ENCODE measurements at regions not wholly inside any gene's neighbourhood (a gene's known extent, or its start where the extent isn't known, plus 50 kb on each side); places are given as distances from the start of the nearest gene placed in this dataset.

GRCh38 chr4:119750048-119750447, 121.4 kb upstream of the PDE5A start:
- Histone ChIP-seq H3K27ac (ENCODE audit: low read length) (no peak overlapping the region), H3K27me3 (ENCODE audit: insufficient read depth, low read depth, low read length) (no peaks in the 10 kb centered on the region), H3K4me3 (ENCODE audit: low read length) (no peak overlapping the region), H3K4me2 (ENCODE audit: low read length) (no peak overlapping the region), H2AFZ (ENCODE audit: low read depth, low read length) (no peak overlapping the region), H3K9me3 (ENCODE audit: low read length) (no peaks in the 10 kb centered on the region), H3F3A (ENCODE audit: insufficient read depth, low read length, poor library complexity, severe bottlenecking) (no peaks in the 10 kb centered on the region), H4K20me1 (ENCODE audit: insufficient read depth) (no peaks in the 10 kb centered on the region), H3K9me2 (ENCODE audit: insufficient read depth, low read length) (no peaks in the 10 kb centered on the region), H3K9ac (ENCODE audit: low read length) (no peak overlapping the region), H3K36me3 (ENCODE audit: insufficient read depth, low read length) (no peaks in the 10 kb centered on the region), H3K79me2 (replicated peaks; ENCODE audit: insufficient read depth, low read length) (no peaks in the 10 kb centered on the region)
- TF ChIP-seq EP300 (conservative IDR thresholded peaks at IDR 0.05; ENCODE audit: poor library complexity, severe bottlenecking), result no peak
- TF ChIP-seq TAF1 (IDR thresholded peaks at IDR 0.05; ENCODE audit: low read depth), result no peak
- no peak for TF ChIP-seq RAD21 (conservative IDR thresholded peaks at IDR 0.05)
- TF ChIP-seq EZH2 (IDR thresholded peaks at IDR 0.05; ENCODE audit: borderline replicate concordance, insufficient read depth, low read length, poor library complexity, severe bottlenecking), result no peak
- TF ChIP-seq POLR2AphosphoS5 (IDR thresholded peaks at IDR 0.05), result no peak
- TF ChIP-seq MXI1 (conservative IDR thresholded peaks at IDR 0.05; ENCODE audit: poor library complexity, severe bottlenecking), result no peak
- TF ChIP-seq SMC3 (conservative IDR thresholded peaks at IDR 0.05; ENCODE audit: poor library complexity), result no peak
- no peak for TF ChIP-seq REST (IDR thresholded peaks at IDR 0.05; ENCODE audit: borderline replicate concordance)
- no peak for TF ChIP-seq CTCF (IDR thresholded peaks at IDR 0.05; ENCODE audit: poor library complexity, severe bottlenecking)

- Histone ChIP-seq H3K9me3 (ENCODE audit: low read length) (no peaks in the 10 kb centered on the region), H3K9ac (ENCODE audit: low read length) (no peak overlapping the region), H2AFZ (ENCODE audit: low read depth, low read length) (no peak overlapping the region), H3K27me3 (ENCODE audit: insufficient read depth, low read depth, low read length) (no peaks in the 10 kb centered on the region), H3F3A (ENCODE audit: insufficient read depth, low read length, poor library complexity, severe bottlenecking) (no peaks in the 10 kb centered on the region), H3K79me2 (replicated peaks; ENCODE audit: insufficient read depth, low read length) (no peaks in the 10 kb centered on the region), H3K9me2 (ENCODE audit: insufficient read depth, low read length) (no peaks in the 10 kb centered on the region), H3K27ac (ENCODE audit: low read length) (no peak overlapping the region), H3K4me2 (ENCODE audit: low read length) (no peak overlapping the region), H3K36me3 (ENCODE audit: insufficient read depth, low read length) (no peaks in the 10 kb centered on the region), H3K4me3 (ENCODE audit: low read length) (no peak overlapping the region), H4K20me1 (ENCODE audit: insufficient read depth) (no peaks in the 10 kb centered on the region)
- TF ChIP-seq CTCF (IDR thresholded peaks at IDR 0.05; ENCODE audit: poor library complexity, severe bottlenecking) (no peak), EZH2 (IDR thresholded peaks at IDR 0.05; ENCODE audit: borderline replicate concordance, insufficient read depth, low read length, poor library complexity, severe bottlenecking) (no peak), EP300 (conservative IDR thresholded peaks at IDR 0.05; ENCODE audit: poor library complexity, severe bottlenecking) (no peak), MXI1 (conservative IDR thresholded peaks at IDR 0.05; ENCODE audit: poor library complexity, severe bottlenecking) (no peak), REST (IDR thresholded peaks at IDR 0.05; ENCODE audit: borderline replicate concordance) (no peak), RAD21 (conservative IDR thresholded peaks at IDR 0.05) (no peak), SMC3 (conservative IDR thresholded peaks at IDR 0.05; ENCODE audit: poor library complexity) (no peak)
These were observed 120.2 kb upstream of the PDE5A start for GRCh38 chr4:119748853-119749252.

Data from neural cell (in vitro differentiated cells).